GM18951 (cell line): ENCODE measurements at regions not wholly inside any gene's neighbourhood (a gene's known extent, or its start where the extent isn't known, plus 50 kb on each side); places are given as distances from the start of the nearest gene placed in this dataset.

Experiments
- POLR2A ChIP-seq: IDR thresholded peaks from 4 replicates; pipeline ENCODE4 v1.6.1; 2011; ENCODE audit warnings: mild to moderate bottlenecking; ENCODE audit not compliant: insufficient read length, insufficient read depth; ENCODE audit errors: extremely low read depth
- in situ Hi-C: fragments of 300-500 bp; cut with MboI; formaldehyde crosslinking; loops from one replicate; pipeline ENCODE4 v1.12.0; 2022; ENCODE audit warnings: low sequenced_read_pairs, mixed read lengths, inconsistent platforms; ENCODE audit not compliant: unreplicated experiment

DNA sequence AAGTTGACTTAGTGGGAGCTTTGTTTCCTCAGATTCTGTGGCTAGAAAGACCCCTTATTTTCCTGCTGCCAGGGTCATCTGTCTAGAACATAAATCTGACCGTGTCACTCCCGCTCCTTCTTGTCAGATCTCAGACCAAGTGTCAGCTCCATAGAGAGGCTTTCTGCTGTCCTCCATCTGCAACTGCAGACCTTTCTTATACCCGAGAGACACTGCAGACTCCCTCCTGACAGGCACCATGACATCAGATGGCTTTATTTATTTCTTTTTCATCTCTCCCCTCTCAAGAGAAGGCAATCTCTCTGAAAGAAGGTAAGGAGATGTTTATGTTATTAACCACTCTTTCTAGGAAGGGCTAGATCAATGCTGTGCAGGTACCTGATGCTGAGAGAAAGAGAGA lies 726.5 kb downstream of the UQCRFS1 start:
- no peak for TF ChIP-seq POLR2A
- in situ Hi-C loops, result no loop called here

DNA sequence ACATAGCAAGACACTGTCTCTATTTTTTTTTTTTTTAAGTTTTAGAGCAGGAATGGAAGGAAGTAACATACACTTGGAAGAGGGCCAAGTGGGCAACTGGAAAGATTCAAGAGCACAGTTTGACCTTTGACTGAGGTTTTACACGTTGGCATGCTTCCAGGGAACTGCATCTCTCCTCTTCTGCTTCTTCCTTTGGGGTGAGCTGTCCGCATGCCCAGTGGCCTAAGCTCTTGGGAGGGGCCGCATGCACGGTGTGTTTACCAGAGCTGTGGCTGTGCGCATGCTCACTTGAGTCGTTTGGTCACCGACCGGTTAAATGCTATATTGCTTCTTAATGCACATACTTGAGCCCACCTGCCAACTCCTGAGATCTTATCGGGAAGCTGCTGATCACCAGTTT lies 727.7 kb downstream of the UQCRFS1 start:
- TF ChIP-seq POLR2A, result no peak
- in situ Hi-C loops, result no loop called here

DNA sequence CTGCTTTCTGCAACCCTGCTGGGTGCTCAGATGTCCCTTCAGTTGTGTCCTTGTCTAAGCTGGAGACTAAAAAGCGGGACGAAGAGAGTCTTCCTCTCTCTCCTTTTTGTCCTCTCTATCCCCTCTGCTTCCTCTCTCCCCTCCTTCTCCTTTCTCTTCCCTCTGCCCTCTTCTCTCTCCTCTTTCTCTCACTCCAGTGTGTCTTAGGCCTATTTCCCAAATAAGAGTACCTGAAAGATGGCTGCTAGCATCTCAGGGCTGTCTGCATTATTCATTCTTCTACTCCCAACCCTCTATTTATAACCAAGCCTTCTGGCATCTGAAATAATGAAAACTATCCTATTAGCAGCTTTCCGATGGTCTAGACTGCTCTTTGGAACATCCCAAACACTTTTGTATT lies 729.8 kb downstream of the UQCRFS1 start:
- in situ Hi-C loops, result no loop called here
- TF ChIP-seq POLR2A, result no peak

DNA sequence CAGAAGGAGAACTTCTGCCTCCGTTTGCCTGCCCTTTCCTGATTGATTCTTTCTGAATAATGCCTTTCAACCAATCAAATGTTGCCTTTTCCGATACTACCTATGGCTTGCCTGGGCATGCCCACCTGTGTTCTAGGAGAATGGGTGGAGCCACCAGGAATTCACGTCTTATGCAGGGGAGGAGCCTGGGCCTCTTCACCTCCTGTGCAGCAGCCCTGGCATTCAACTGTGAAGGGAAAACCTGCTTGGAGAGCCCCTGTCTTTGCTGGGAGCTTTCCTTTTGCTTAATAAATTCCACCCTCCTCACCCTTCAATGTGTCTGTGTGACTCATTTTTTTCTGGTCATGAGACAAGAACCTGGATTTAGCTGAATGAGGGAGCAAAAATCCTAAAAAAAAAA lies 730.7 kb downstream of the UQCRFS1 start:
- TF ChIP-seq POLR2A, result no peak
- in situ Hi-C loops, result no loop called here

DNA sequence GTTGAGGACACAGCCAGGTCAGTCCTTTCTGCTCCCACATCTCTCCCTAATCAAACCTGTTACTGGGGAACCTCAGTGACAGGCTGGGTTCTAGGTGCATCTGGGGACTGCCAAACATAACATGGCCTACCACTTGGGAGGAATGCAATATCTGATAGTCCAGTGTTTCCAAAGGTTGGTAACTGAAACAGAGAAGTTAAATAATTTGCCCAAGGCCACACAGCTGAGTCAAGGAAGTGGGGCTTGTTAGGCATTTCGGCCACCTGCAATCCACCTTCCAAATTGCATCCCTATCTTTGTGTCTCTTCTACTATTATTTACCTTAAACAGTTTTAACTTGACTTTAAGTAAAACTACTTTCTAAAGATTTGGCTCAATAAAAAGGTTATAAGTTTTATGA lies 731.3 kb downstream of the UQCRFS1 start:
- in situ Hi-C loops, result no loop called here
- no peak for TF ChIP-seq POLR2A

DNA sequence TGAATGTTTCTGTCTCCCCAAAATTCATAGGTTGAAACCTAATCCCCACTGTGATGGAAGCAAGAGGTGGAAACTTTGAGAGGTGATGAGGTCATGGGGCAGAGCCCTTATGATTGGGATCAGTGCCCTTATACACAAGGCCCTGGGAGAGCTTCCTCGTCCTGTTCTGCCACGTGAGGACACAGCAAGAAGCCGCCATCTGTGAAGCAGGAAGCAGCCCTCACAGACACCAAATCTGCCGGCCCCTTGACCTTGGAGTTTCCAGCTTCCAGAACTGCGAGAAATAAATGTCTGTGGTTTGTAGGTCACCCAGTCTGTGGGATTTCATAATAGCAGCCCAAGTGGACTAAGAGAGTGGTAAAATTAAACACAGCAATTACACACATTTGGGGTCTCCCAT lies 737.4 kb downstream of the UQCRFS1 start:
- in situ Hi-C loops, result no loop called here
- no peak for TF ChIP-seq POLR2A

DNA sequence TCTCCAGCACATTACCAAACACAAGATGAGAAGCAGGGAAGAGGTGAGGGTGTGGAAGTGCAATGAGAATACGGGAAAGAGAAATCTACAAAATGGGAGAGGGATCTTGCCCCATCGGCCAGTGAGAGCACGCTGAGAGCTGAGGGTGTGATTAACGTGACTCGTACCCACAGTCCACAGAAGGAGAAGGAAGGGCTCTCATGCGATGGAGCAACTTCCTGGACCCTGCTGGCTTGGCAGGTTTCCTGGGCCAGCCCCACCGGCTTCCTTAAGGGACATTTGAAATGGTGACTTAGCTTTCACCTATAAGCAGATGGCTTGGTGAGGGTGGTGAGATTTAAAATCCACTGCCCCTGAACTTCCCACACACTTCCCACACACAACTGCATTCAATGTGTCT lies 740.1 kb downstream of the UQCRFS1 start:
- in situ Hi-C loops, result no loop called here
- no peak for TF ChIP-seq POLR2A

DNA sequence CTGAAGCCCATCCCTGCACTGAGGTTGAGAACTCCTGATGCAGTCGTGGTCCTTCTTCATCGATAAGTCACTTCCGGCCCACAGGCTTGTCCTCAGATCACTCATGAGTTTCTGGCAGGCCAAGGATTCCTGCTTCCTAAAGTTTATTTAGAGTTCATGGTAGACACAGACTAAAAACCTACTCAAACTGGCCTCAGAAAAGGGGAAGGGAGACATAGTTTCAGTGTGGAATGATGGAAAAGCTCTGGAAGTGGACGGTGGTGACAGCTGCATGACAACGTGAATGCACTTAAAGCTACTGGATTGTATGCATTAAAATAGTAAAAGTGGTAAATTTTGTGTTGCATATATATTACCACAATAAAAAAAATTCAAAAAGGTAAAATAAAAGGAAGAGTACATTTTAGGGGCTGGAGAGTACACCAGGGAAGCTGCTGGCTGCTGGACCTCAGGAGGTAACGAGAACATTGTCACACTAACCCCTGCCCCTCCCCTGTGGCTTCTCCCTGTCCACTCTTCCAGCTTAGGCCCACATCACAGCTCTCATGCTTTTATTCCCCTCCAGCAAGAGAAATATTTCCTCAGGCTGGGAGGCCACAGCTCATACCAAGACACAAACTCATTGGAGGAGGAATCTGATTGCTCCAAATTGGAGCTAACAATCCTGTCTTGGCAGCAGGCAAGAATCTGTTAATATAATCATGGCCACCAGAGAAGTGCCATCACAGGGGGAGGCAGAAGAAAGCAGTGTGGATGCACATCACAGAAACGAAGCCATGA lies 741.0 kb downstream of the UQCRFS1 start:
- in situ Hi-C loops, result no loop called here

DNA sequence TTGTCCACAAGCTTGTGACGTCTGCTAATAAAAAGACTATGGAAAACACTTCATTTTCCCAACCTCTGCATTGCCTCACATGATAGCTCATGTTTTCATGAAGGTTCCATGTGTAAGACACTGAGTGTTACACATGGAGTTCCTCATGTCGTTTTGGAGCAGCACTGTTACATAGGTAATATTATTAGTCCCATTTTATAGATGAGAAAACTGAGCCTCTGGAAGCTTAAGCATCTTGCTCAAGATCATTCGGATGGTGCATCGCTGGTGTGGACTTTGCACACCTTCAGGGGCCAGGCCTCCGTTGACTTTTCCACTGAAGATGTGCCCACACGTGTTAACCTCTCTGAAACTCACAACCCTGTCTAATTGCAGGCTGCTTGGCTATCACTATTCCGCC lies 743.4 kb downstream of the UQCRFS1 start:
- in situ Hi-C loops, result no loop called here
- TF ChIP-seq POLR2A, result no peak

More for the DNA sequence above, 741.0 kb downstream of the UQCRFS1 start:
- no peak for TF ChIP-seq POLR2A

DNA sequence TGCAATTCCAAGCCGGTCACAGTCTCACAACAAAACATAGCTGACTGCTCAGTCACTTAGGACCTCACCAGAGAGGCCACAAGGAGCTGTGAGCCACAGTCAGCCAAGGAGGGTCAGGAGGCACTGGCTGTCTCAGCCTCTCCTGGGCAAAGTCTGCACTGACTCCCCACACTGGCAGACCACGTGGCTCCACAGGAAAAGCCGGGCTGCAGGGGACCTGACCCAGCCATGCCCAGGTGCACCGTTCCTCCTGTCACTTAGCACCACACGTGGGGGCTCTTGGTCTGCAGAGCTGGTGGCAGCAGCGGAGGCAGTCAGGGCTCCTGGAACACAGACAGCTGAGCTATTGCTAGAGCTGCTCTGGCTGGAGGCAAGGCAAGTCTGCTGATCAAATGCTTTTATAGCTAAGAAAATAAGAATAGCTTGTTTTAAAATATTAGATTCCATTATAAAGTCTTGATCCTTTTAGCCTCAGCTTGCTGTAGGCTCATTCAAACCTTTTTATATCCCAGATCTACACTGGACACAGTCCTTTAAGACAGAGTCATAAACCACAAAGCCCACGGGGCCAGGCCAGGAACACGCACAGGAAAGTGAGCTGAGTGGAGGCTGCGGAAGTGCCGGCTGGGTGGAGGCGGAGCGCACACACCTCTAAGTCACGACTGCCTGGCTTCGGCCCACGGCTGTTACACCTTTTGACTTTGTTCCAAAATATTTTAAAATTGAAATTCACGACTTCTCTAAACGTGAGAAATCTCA lies 744.1 kb downstream of the UQCRFS1 start:
- TF ChIP-seq POLR2A, result no peak
- in situ Hi-C loops, result no loop called here

DNA sequence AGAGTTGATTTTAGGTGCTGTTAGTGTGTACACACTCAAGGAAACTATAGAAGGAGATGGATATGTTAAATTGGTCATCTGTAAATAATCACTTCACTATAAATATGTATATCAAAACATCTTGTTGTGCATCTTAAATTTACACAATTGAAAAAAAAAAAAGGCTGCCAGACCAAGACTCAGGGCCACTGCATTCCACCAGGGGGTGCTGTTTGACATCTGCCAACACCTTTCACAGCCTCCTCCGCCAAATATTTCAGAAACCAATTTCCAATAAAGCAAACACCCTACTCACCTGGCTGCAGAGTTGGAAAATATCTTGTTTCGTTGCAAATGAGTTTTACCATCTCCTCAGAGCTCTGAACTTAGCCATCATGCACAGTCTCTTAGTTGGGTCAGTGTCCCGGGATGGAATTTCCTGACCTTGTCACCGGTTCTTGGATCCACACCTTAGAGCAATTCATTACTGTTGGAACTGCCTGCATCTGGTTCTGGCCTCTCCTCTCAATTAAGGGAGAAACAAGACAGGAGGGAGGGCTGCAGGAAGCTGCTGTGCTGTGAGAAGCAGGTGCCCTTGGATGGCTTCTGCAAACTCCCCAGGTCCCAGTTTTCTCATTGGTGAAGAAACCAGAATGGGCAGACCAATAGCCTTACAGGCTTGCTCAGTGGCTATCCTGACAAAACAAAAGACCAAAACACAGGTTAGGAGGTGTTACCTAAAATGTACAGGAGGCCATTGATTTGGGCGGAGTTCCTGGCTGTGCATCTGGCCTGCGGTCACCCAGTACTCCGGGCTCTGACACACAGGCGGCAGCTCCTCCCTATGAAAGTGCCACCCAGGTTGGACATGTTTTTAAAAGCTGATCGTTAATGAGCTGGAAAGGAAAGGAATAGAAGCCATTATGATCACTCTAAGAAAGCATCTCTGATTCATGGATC lies 746.6 kb downstream of the UQCRFS1 start:
- no peak for TF ChIP-seq POLR2A
- in situ Hi-C loops, result no loop called here

DNA sequence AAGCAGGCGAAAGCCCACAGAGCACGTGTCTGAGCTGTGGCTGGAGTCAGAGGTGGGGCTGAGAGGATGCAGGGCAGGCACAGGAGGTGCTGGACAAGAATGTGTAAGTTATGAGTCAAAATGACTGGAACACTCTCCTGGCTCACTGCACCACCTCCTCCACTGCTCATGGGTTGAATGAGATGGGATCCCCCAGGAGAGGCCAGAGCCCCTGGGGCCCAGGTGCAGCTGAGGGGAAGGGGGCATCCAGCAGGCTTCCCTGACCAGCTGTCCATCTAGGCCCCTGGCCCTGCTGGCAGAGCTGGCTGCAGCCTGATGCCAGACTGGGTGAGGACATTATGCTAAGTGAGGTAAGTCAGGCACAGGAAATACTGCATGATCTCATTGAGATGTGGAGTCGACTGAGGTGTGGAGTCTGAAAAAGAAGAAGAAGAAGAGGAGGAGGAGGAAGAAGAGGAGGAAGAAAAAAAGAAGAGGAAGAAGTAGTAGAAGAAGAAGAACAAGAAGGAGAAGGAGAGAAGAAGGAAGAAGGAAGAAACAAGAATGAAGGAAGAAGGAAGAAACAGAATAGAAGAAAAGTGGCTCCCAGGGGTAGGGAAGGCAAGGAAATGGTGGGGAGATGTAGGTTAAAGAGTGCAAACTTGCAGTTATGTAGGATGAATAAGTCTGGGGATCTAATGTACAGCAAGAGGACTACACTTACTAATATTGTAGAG lies 747.4 kb downstream of the UQCRFS1 start:
- TF ChIP-seq POLR2A, result no peak
- in situ Hi-C loops, result no loop called here
